ENCODE measurements at regions not wholly inside any gene's neighbourhood (a gene's known extent, or its start where the extent isn't known, plus 50 kb on each side); places are given as distances from the start of the nearest gene placed in this dataset.

DNA sequence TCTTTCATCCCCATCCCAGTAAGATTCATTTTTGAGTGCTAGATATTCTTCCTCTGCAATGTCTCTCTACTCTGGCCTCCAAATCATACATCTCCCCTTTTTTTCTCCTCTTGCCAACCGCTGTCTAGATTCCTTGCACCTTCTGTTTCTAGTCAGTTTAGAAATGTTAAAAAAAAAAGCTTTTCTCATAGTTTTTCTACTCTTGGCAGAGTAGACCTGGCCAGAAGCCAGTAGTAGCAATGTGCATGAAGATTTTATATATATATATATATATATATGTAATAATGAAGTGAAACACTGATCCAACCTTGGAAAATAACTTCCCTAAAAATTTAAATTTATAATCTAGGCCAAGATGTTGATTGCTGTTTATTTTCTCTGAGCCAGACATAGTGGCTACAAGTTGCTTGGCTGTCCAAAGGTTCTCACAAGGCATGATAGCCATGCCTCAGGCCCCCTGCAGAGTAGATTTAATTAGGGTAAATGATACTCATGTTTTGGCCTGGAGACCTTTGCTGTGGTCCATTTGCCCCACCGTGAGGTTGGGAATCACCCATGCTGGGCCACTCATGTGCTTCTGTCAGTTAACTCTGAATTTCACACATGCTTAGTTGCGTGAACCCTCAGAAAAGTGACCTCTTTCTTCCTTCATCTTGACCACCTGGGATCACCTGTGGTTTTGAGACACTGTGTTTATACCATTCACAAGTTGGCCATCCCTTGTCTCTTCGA, 103.4 kb upstream of the KCNE2 start:
- no peak for DNase-seq (ENCODE audit: low spot score in 2 of 2, unreplicated experiment in 2 of 2)
- no peak overlapping the region for H3K4me3 Mint-ChIP-seq
- TF ChIP-seq, protein P1, sequence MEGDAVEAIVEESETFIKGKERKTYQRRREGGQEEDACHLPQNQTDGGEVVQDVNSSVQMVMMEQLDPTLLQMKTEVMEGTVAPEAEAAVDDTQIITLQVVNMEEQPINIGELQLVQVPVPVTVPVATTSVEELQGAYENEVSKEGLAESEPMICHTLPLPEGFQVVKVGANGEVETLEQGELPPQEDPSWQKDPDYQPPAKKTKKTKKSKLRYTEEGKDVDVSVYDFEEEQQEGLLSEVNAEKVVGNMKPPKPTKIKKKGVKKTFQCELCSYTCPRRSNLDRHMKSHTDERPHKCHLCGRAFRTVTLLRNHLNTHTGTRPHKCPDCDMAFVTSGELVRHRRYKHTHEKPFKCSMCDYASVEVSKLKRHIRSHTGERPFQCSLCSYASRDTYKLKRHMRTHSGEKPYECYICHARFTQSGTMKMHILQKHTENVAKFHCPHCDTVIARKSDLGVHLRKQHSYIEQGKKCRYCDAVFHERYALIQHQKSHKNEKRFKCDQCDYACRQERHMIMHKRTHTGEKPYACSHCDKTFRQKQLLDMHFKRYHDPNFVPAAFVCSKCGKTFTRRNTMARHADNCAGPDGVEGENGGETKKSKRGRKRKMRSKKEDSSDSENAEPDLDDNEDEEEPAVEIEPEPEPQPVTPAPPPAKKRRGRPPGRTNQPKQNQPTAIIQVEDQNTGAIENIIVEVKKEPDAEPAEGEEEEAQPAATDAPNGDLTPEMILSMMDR (IDR thresholded peaks at IDR 0.05; ENCODE audit: unreplicated experiment): no peak
- H3K27me3 Mint-ChIP-seq (ENCODE audit: low read depth): no peaks in the 10 kb centered on the region
- no peak overlapping the region for H3K27ac Mint-ChIP-seq
- H3K9me3 Mint-ChIP-seq: peaks cover 31% of the 10 kb centered on the region
- peaks cover 20% of the 10 kb centered on the region for H3K4me1 Mint-ChIP-seq
- peaks cover 16% of the 10 kb centered on the region for H3K36me3 Mint-ChIP-seq

DNA sequence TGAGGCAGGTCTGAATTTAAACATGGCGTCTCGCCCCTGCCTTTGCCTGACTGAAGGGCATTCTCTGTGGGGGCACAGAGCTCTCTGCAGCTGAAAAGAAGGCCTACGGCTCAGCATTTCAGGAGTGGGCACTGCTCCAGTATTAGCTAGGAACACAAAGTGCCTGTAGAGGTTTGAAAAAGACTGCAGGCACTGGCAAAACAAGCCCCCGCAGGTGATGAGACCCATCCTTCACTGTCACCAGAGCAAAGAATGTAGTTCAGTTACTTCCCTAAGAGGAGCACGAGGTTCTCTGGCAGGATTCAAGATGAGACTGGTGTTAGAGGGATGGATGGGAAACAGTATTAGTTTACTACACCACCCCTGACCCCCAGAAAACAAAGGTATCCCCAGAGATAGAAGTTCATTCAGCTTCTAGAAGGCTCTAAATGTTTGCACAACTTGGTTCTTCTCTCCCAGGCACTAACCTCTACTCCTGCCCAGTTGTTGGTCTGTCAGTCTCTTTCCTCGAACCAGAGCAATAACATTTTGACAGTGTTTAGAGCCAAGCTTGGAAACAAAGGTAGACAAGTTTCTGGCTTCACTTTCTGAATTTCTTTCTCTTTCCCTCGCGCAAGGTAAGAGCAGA, 101.9 kb upstream of the KCNE2 start:
- peak in 1 of 2 experiments; percentile 44 for DNase-seq (ENCODE audit: low spot score in 2 of 2, unreplicated experiment in 2 of 2)
- peaks cover 13% of the 10 kb centered on the region for H3K36me3 Mint-ChIP-seq
- no peaks in the 10 kb centered on the region for H3K27me3 Mint-ChIP-seq (ENCODE audit: low read depth)
- no peak overlapping the region for H3K4me3 Mint-ChIP-seq
- TF ChIP-seq, protein P1 (IDR thresholded peaks at IDR 0.05; ENCODE audit: unreplicated experiment): no peak
- peak overlapping the region; percentile 75 for H3K27ac Mint-ChIP-seq
- peaks cover 25% of the 10 kb centered on the region for H3K9me3 Mint-ChIP-seq
- peaks cover 20% of the 10 kb centered on the region for H3K4me1 Mint-ChIP-seq

DNA sequence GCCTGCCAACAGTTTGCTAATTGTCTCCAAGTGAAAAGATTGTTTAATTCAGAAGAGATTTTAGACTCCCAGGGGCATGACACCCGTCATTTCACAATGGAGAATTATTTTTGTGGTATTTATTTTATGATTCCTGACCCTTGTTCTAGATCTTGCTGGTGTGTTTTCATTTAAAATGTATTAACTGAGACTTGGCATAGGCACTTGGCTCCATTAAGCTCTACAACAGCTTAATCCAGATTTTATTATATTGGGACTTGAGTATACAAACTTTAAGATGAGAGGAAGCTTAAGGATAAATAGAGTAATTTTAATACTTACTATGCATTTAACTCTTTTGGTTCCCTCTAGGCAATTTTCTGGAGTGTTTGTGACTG, 101.3 kb upstream of the KCNE2 start:
- H3K4me1 Mint-ChIP-seq: peaks cover 20% of the 10 kb centered on the region
- peak overlapping the region; percentile 75 for H3K27ac Mint-ChIP-seq
- no peaks in the 10 kb centered on the region for H3K27me3 Mint-ChIP-seq (ENCODE audit: low read depth)
- peaks cover 21% of the 10 kb centered on the region for H3K9me3 Mint-ChIP-seq
- H3K4me3 Mint-ChIP-seq: no peak overlapping the region
- peaks cover 12% of the 10 kb centered on the region for H3K36me3 Mint-ChIP-seq
- TF ChIP-seq, protein P1 (IDR thresholded peaks at IDR 0.05; ENCODE audit: unreplicated experiment): no peak
- no peak for DNase-seq (ENCODE audit: low spot score in 2 of 2, unreplicated experiment in 2 of 2)

DNA sequence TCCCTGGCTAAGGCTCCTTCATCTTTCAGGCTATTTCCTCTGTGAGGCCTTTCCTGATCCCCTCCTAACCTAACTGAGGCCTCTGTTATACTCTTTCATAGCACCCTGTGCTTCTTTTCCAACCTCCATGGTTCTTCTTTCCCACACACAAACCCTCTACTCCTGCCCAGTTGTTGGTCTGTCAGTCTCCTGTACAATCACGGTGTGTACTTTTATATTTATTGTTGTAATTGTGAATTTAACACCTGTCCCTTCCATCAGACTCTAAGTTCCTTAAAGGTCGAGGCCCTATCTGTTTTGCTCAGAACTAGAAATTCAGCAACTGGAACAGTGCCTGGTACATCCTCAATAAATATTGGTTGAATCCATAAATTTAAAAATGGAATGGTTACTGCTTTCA, 100.2 kb upstream of the KCNE2 start:
- Mint-ChIP-seq H3K36me3 (peaks cover 16% of the 10 kb centered on the region), H3K4me3 (no peak overlapping the region), H3K27ac (no peak overlapping the region), H3K27me3 (ENCODE audit: low read depth) (no peaks in the 10 kb centered on the region), H3K4me1 (peaks cover 20% of the 10 kb centered on the region), H3K9me3 (peaks cover 16% of the 10 kb centered on the region)
- no peak for DNase-seq (ENCODE audit: low spot score in 2 of 2, unreplicated experiment in 2 of 2)
- TF ChIP-seq, protein P1 (IDR thresholded peaks at IDR 0.05; ENCODE audit: unreplicated experiment): no peak

DNA sequence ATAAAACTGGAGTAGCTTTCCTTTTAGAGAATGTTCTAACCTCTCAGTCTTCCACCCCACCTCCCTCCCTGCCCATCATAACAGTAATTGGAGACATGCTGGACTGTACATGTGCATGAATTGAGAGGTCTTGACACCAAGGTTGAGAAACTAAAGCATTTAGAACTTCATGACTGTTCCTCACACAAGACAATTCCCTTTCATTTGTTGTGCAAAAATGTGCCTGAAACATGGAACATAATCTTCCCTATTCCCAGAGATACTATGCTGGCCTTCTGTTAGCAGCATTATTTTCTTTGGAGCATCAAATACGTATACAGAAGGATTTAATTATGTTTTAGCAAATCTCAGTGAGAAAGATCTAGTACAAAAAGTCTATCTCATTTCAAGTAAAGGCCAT, 97.5 kb upstream of the KCNE2 start:
- peaks cover 11% of the 10 kb centered on the region for H3K9me3 Mint-ChIP-seq
- H3K36me3 Mint-ChIP-seq: peaks cover 16% of the 10 kb centered on the region
- peaks cover 12% of the 10 kb centered on the region for H3K4me1 Mint-ChIP-seq
- TF ChIP-seq, protein P1 (IDR thresholded peaks at IDR 0.05; ENCODE audit: unreplicated experiment): no peak
- no peaks in the 10 kb centered on the region for H3K27me3 Mint-ChIP-seq (ENCODE audit: low read depth)
- H3K27ac Mint-ChIP-seq: no peak overlapping the region
- no peak for DNase-seq (ENCODE audit: low spot score in 2 of 2, unreplicated experiment in 2 of 2)
- H3K4me3 Mint-ChIP-seq: no peak overlapping the region

All from mesothelial cell of epicardium (in vitro differentiated cells).